ENCODE measurements at regions not wholly inside any gene's neighbourhood (a gene's known extent, or its start where the extent isn't known, plus 50 kb on each side); places are given as distances from the start of the nearest gene placed in this dataset.
A peak's percentile ranks its signal among the peaks of the same experiment; 100 is the strongest.

DNA sequence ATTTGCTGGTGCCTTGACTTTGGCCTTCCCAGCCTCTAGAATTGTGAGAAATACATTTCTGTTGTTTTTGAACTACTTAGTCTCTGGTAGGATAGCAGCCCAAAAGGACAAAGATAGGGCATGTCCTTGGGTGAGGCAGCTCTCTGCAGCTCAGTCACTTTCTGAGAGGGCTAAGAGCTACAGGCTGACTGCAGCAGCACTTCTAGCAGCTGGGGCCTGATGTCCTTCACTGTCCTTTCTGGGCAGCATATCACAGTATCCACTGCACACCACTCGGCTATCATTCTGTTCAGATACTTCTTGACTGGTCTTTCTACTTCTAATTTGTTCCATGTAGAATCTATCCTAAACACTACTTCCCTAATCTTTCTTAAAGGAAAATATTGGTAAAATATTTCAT lies 68.5 kb upstream of the CLDN10 start:
- ATAC-seq = no peak
- TF ChIP-seq ISL1 (CRISPR knock-in tag; IDR thresholded peaks at IDR 0.05) (no peak), ARNTL (CRISPR knock-in tag; IDR thresholded peaks at IDR 0.05; ENCODE audit: borderline replicate concordance, low read depth) (no peak), PPARA (CRISPR knock-in tag; IDR thresholded peaks at IDR 0.05; ENCODE audit: borderline replicate concordance) (no peak), TCF4 (CRISPR knock-in tag; IDR thresholded peaks at IDR 0.05; ENCODE audit: borderline replicate concordance) (no peak), ESRRG (CRISPR knock-in tag; IDR thresholded peaks at IDR 0.05) (no peak), SNAI2 (CRISPR knock-in tag; IDR thresholded peaks at IDR 0.05) (no peak), CSDC2 (CRISPR knock-in tag; IDR thresholded peaks at IDR 0.05) (no peak), GLIS3 (CRISPR knock-in tag; IDR thresholded peaks at IDR 0.05) (no peak), OSR1 (CRISPR knock-in tag; IDR thresholded peaks at IDR 0.05) (no peak)
- TF ChIP-seq, protein P1, sequence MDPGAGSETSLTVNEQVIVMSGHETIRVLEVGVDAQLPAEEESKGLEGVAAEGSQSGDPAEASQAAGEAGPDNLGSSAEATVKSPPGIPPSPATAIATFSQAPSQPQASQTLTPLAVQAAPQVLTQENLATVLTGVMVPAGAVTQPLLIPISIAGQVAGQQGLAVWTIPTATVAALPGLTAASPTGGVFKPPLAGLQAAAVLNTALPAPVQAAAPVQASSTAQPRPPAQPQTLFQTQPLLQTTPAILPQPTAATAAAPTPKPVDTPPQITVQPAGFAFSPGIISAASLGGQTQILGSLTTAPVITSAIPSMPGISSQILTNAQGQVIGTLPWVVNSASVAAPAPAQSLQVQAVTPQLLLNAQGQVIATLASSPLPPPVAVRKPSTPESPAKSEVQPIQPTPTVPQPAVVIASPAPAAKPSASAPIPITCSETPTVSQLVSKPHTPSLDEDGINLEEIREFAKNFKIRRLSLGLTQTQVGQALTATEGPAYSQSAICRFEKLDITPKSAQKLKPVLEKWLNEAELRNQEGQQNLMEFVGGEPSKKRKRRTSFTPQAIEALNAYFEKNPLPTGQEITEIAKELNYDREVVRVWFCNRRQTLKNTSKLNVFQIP (CRISPR knock-in tag; IDR thresholded peaks at IDR 0.05; ENCODE audit: borderline replicate concordance, low read depth) = no peak

DNA sequence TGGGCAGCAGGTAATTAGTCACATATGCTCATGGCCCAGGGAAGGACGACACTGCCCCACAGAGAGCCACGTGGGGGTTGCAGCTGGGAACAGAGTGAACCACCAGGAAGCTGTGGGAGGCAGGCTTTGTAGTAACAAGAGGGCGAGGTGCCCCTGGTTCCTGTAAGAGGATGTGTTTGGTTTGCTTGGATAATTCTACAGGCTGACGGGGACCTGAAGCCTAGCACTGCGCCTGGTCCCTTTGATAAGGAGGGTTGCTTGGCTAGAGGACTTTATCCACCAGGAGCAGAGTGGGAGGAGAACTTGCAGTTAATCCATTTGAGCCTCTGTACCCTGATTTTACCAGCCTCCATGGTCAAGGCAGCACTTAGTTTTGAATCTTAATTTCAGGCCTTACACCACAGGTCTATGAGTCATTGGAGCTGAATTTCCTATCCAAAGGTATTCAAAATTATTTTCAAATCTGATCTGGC lies 67.4 kb upstream of the CLDN10 start:
- no peak for TF ChIP-seq ZFP30 (CRISPR knock-in tag; IDR thresholded peaks at IDR 0.05)
- TF ChIP-seq OSR1 (CRISPR knock-in tag; IDR thresholded peaks at IDR 0.05) = no peak
- TF ChIP-seq, protein P2, sequence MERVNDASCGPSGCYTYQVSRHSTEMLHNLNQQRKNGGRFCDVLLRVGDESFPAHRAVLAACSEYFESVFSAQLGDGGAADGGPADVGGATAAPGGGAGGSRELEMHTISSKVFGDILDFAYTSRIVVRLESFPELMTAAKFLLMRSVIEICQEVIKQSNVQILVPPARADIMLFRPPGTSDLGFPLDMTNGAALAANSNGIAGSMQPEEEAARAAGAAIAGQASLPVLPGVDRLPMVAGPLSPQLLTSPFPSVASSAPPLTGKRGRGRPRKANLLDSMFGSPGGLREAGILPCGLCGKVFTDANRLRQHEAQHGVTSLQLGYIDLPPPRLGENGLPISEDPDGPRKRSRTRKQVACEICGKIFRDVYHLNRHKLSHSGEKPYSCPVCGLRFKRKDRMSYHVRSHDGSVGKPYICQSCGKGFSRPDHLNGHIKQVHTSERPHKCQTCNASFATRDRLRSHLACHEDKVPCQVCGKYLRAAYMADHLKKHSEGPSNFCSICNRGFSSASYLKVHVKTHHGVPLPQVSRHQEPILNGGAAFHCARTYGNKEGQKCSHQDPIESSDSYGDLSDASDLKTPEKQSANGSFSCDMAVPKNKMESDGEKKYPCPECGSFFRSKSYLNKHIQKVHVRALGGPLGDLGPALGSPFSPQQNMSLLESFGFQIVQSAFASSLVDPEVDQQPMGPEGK (CRISPR knock-in tag; IDR thresholded peaks at IDR 0.05; ENCODE audit: borderline replicate concordance) = no peak
- TF ChIP-seq, protein P3, sequence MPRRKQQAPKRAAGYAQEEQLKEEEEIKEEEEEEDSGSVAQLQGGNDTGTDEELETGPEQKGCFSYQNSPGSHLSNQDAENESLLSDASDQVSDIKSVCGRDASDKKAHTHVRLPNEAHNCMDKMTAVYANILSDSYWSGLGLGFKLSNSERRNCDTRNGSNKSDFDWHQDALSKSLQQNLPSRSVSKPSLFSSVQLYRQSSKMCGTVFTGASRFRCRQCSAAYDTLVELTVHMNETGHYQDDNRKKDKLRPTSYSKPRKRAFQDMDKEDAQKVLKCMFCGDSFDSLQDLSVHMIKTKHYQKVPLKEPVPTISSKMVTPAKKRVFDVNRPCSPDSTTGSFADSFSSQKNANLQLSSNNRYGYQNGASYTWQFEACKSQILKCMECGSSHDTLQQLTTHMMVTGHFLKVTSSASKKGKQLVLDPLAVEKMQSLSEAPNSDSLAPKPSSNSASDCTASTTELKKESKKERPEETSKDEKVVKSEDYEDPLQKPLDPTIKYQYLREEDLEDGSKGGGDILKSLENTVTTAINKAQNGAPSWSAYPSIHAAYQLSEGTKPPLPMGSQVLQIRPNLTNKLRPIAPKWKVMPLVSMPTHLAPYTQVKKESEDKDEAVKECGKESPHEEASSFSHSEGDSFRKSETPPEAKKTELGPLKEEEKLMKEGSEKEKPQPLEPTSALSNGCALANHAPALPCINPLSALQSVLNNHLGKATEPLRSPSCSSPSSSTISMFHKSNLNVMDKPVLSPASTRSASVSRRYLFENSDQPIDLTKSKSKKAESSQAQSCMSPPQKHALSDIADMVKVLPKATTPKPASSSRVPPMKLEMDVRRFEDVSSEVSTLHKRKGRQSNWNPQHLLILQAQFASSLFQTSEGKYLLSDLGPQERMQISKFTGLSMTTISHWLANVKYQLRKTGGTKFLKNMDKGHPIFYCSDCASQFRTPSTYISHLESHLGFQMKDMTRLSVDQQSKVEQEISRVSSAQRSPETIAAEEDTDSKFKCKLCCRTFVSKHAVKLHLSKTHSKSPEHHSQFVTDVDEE (CRISPR knock-in tag; IDR thresholded peaks at IDR 0.05) = no peak
- TF ChIP-seq, protein P4, sequence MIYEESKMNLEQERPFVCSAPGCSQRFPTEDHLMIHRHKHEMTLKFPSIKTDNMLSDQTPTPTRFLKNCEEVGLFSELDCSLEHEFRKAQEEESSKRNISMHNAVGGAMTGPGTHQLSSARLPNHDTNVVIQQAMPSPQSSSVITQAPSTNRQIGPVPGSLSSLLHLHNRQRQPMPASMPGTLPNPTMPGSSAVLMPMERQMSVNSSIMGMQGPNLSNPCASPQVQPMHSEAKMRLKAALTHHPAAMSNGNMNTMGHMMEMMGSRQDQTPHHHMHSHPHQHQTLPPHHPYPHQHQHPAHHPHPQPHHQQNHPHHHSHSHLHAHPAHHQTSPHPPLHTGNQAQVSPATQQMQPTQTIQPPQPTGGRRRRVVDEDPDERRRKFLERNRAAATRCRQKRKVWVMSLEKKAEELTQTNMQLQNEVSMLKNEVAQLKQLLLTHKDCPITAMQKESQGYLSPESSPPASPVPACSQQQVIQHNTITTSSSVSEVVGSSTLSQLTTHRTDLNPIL (CRISPR knock-in tag; IDR thresholded peaks at IDR 0.05; ENCODE audit: low read depth) = no peak
- peak; percentile 79 for ATAC-seq

DNA sequence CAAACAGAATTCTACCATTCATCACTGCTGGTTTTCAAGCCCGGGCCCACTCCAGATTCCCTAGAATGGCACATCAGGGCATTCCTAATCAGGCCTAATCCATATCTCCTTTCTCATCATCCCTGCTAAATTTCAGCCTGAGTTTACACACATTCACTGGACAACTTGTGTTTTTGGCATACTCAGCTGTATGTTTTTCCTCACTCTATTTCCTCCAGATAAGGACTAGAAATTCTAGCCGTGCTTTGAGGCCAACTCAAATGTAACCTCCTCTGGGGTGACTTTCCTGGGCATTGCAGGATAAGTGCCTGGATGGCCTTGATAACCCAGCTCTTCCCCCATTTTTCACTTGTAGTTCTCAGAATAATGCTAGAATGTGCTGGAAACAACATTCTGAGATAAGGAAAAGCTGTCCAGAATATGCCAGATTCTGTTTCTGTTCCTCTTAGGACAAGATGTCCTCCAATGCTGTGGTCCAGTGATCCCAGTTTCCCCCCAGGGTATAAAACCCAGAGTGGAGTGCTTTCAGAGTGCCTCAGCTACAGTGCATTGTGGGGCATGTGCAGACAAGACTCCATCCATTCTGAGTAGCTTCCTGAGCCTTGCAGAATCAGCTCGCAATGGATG lies 66.9 kb upstream of the CLDN10 start:
- TF ChIP-seq ISL1 (CRISPR knock-in tag; IDR thresholded peaks at IDR 0.05) (0 out of 2 replicates have a peak, but pooled peaks have one; percentile 21), OSR1 (CRISPR knock-in tag; IDR thresholded peaks at IDR 0.05) (no peak)

DNA sequence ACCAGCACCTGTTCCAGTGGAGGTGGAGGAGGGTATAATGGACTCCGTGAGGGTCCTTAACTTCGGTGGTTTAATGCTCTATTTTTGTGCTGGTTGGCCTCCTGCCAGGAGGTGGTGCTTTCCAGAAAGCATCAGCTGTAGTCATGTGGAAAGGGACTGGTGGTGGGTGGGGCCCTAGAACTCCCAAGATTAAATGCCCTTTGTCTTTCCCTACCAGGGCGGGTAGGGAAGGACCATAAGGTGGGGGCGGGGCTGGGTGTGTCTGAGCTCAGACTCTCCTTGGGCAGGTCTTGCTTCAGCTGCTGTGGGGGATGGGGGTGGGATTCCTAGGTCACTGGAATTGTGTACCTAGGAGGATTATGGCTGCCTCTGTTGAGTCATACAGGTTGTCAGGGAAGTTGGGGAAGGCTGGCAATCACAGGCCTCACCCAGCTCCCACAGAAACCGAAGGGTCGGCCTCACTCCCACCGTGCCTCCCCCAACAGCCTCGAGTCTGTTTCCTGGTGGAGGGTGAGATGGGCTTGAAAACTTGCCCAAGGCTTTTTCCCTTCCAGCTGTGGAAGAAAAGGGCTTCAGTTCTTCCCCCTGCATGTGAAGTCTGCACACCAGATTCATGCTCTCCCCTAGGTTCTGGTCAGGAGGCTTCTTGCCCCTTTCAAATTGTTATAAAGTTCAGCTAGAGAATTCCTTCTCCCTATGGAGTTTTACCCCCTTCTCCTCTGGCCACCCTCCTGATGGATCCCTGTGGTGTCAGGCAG lies 60.3 kb upstream of the CLDN10 start:
- TF ChIP-seq ZNF8 (CRISPR knock-in tag; IDR thresholded peaks at IDR 0.05) (no peak), ZFP30 (CRISPR knock-in tag; IDR thresholded peaks at IDR 0.05) (no peak), OSR1 (CRISPR knock-in tag; IDR thresholded peaks at IDR 0.05) (no peak), ISL1 (CRISPR knock-in tag; IDR thresholded peaks at IDR 0.05) (no peak), ZNF565 (CRISPR knock-in tag; conservative IDR thresholded peaks at IDR 0.05; ENCODE audit: low read depth) (no peak), ZFP3 (CRISPR knock-in tag; IDR thresholded peaks at IDR 0.05) (no peak), SNAI2 (CRISPR knock-in tag; IDR thresholded peaks at IDR 0.05) (no peak), TOX (CRISPR knock-in tag; IDR thresholded peaks at IDR 0.05; ENCODE audit: borderline replicate concordance) (no peak)
- TF ChIP-seq, protein P1 (CRISPR knock-in tag; IDR thresholded peaks at IDR 0.05; ENCODE audit: borderline replicate concordance, low read depth) = no peak
- ATAC-seq = no peak

More for the DNA sequence above, 66.9 kb upstream of the CLDN10 start:
- ATAC-seq = peak; percentile 30

Measured in SK-N-SH treated with all-trans-retinoic acid at 6 μM for 48 hours (cell line).